ENCODE measurements at regions not wholly inside any gene's neighbourhood (a gene's known extent, or its start where the extent isn't known, plus 50 kb on each side); places are given as distances from the start of the nearest gene placed in this dataset.

DNA sequence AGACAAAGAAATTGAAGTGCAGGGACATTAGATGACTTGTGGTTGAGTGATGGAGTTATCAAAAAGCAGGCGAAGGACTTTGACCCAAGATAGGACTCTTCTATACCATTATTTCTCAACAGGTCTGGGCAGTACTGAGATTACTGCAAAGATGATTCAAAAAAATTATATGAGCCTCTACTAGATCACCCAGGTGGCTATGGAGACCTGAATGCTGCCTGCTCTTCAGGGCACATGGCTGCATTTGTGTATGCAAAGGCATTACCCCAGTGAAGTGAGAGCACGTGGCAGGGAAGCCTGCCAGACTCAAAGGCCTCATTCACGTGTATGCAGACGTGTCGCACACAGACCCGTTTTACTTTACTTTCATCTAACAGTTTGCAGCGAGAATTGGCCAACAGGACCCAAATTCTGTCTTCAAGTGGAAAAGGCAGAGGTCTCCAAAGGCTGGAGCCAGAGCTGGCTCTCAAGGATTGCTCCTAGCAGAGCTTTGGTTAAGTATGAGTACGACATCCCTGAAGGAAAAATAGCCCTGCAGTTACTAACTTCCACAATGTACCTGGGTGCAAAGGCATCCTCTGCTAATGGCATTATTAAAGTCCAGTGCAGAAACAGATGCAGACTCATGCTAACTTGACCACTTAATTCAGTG, 113.8 kb upstream of the ARMC2 start:
- no peak for DNase-seq (ENCODE audit: low read depth)

DNA sequence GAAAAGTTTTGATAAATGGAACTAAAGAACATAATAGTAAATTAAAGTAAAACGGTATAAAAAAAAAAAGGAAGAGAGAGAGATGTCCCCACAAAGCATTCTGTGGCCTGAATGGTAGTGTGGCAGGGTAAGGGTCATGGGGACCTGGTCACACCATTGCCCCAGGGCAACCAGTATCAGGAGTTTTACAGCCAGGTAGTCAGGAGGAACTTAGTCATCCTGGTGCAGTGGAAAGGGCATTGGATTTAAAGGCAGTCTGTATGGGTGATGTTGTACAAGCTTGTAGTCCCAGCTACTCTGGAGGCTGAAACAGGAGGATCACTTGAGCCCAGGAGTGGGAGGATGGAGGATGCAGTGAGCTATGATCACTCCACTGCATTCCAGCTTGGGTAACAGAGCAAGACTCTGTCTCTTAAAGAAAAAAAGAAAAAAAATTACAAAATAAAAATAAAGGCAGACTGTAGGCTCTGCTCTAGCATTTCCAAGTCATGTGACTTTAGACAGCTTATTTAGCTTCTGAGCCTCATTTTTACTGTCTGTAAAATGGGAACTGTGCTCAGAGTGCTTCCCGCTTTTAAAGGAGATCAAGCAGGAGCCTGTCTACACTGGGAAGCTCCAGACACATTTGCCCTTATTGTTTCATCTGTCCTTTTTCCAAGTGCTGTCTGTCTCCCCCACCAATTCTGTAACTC, 112.8 kb upstream of the ARMC2 start:
- DNase-seq (ENCODE audit: low read depth), result no peak

DNA sequence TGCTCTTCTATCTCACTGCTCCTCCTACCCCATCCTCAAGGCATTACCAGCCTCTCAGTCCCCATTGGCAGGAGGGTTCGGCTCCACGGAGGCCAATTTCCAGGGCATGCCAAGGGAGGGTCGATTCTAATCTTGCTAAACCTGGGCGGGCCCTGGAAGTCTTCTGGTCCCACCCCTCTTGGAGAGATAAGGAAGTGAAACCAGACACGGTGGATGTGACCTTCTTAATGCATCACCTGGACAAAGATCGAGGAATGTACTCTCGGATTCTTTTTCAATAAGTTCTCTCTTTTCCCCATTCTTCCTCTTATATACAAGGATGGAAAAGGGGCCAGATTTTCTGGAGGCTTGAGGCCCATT, 112.2 kb upstream of the ARMC2 start:
- DNase-seq (ENCODE audit: low read depth), result no peak

DNA sequence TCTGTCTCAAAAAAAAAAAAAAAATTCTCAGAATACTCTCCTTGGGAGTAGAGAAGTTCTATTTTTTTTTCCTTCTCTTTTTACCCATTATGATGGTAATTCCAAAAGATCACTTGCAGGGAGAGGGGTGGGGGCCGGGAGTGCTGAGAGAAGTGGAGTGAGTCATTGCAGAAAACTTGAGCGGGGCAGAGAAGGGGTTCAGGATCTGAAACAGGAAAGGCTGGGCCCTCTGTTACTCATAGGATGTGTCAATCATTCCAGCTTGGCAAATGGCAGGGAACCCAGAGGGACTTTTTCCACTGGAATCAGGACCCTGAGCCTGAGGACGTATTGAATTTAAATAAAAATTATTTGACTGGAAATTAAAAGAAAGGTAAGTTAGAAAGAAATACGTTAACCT, 111.4 kb upstream of the ARMC2 start:
- no peak for DNase-seq (ENCODE audit: low read depth)

DNA sequence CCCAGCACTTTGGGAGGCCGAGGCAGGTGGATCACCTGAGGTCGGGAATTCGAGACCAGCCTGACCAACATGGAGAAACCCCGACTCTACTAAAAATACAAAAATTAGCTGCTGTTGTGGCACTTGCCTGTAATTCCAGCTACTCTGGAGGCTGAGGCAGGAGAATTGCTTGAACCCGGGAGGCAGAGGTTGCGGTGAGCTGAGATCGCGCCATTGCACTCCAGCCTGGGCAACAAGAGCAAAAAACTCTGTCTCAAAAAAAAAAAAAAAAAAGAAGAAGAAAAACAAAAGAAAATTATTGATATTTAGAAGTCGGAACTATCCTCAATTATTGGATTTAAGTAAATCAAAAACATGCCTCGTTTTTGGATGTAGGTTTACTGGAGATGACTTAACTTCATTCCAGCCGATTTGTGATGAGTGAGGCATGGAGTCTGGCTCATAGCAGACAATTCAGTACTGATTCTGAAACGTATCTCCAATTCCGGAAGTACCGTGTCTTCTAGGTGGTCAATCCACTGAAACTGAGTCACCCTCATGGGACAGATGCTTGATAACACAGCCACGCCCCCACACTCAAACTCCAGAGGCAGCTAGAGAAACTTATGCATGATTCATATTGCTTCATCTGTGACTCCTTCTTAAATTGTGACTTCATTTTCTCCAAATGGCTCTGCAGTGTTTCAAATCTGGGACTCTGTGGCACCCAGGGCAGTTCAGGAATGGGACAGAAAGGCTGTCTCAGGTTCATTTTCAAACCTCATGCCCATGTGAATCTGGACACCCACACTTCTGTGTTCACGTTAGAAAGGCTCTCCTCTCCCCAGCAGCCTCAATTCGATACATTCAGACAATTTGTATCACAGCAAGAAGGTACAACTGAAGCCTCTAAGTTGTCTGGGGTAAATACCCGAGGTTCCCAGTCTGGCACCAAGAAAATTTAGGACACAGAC, 110.4 kb upstream of the ARMC2 start:
- no peak for DNase-seq (ENCODE audit: low read depth)

DNA sequence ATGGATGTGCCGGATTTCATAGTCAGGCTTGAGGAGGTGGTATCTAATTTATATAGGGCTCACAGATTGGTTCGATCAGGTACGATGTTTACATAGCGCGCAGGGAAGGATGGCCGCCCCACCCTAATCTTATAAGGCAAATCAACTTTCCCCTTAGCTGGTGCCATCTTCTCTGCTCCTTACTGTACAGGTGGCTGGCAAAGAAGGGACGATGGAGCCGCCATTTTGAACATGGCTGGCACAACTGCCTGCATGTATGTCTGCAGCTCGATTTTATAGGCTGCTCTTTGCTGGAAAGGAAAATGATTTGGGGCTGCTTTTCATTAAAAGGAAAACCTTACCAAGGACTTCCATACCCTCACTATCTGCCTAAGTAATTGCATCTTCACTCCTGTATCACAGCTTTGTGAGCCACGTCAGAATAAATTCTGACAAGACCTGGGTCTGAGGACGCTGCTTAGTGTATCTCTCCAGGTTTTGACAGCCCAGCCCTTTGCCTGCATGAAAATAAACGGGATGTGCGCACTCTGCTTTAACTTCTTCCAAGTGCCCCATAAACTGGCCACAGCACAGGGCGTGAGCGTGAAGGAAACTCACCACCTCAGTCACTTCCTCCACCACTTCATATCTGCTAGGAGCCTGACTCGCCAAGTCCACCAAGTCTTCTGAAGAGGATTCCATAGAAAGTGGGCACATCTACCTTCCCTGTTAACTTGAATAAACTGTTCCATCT, 109.4 kb upstream of the ARMC2 start:
- no peak for DNase-seq (ENCODE audit: low read depth)

DNA sequence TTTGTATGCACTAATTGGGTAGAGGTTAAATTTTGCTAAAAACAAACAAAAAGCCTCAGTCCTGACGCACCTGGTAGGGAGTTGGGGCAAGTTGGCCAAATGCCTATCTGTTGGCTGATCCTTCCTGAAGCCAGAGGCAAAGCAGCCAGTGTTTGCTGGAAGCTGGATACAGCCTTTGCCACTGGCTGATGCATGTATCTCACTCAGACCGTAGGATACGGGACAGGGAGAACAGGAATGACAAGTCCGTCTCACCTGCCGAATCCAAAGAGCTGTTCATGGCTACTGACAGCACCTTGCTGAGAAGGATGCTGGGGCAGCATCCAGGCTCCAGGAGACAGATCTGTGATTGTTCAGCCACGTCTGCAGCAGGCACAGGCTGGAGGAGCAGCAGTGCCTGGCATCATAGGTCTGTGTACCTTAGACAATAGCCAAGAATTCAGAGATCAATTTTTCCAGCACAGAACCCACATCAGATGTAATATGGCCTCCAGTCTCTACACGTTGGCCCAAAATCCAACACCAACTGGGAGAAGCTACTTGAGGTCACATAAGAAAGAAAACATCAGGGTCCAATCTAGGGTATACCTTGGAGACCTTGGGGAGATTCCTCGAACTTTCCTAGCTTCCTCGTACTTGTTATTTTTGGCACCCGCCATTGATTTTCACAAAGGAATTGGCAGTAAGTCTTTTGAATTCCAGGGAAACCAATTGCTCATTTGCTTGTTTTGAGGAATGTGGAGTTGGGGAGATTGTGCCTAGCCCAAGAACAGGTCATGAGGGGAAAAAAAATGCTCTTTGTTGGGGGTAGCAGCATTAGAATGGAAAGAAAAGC, 108.5 kb upstream of the ARMC2 start:
- DNase-seq (ENCODE audit: low read depth), result no peak

DNA sequence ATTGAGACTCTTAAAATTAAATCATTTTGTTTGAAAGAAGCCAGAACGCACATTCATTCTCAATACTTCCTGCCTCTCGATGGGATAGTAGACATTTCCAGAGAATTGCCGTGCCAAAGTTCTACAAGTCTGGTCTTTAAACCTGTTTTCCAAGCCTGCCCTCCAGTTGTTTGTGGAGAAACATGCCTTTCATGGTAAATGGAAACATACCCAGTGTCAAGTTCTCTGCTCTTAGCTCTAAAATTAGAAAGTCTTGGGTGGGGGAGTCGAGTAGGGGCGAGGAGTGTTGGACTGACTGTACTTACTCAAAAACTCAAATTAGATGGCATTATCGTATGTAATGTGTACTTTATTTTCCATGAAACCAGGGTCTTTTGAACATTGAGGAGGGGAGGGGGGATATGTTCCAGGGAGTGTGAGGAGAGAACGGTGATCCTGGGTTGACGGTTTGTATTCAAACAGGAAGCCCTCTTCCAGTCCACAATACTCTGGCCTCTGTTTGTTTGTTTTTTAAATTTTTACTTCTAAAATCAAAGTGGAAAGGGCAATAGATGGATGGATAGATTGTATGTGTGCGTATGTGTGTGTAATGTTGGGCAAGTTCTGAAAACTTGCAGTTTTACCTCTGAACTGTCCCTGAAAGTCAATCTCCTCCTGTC, 106.8 kb upstream of the ARMC2 start:
- no peak for DNase-seq (ENCODE audit: low read depth)

DNA sequence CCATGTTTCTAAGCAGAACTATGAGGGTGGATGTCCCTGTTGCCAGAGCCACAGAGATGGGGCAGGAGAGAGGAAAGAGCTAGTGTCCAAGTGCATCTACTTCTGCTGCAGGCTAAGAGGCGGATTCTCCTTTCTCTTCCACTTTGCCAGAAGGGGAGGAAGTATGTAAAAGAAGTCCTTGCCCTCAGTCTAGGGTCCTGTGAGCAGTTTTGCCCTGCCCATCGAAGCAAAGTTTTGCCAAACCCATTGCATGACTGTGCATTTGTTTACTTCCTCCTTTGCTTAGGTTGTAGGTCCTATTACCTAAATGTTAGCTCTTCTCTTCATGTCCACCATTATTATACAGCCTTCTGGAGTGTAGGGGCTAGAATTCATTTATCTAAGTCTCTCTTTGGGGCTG, 106.2 kb upstream of the ARMC2 start:
- no peak for DNase-seq (ENCODE audit: low read depth)

DNA sequence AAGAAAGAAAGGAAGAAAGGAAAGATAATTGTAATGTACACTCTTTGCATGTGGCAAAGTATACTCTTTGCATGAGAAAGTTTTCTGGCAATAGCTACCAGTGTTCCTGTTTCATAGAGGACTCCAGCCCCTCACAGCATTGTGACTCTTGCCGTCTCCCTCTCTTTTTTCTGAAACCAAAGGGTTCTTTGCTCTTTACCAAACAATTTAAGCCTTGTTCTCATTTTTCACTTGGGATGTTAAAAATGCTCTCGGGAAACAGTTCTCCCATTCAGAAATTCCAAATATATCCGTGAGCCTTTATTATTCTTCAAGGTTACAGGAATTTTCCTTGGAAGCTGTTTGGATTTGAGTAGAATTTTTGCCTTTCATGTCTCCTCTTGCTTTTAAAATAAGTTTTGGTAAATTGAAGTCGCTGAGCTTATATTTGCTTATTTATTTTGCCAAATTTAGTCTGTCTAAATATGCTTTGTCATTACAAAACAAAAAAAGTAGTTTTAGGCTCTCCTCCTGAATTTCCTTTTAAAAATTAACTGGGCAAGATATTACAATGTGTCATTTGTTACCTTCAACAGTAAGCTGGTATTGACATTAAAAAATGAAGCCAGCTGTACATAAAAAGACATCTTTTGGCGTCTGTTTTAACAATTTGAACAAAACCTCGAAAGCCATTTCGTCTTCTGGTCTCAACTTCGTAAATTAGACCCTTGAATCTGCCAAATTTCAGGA, 103.8 kb upstream of the ARMC2 start:
- no peak for DNase-seq (ENCODE audit: low read depth)

DNA sequence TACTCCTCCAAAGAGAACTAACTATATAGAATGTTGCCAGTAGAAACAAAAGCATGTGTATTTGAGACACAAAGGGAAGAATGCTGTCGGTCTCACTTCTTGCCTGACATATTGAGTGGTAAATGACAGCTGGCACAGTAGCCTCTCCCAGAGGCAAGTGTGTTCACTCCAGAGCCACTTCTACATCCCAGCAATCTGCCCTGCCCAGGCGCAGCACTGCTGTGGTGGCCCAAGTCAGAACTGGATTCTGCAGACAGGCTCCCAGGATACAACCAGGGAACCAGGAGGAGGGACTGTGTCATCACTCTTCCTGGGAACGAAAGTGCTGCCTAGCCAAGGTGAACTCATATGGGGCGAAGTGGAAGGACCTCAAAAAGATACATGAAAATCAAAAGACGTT, 103.2 kb upstream of the ARMC2 start:
- DNase-seq (ENCODE audit: low read depth), result no peak

DNA sequence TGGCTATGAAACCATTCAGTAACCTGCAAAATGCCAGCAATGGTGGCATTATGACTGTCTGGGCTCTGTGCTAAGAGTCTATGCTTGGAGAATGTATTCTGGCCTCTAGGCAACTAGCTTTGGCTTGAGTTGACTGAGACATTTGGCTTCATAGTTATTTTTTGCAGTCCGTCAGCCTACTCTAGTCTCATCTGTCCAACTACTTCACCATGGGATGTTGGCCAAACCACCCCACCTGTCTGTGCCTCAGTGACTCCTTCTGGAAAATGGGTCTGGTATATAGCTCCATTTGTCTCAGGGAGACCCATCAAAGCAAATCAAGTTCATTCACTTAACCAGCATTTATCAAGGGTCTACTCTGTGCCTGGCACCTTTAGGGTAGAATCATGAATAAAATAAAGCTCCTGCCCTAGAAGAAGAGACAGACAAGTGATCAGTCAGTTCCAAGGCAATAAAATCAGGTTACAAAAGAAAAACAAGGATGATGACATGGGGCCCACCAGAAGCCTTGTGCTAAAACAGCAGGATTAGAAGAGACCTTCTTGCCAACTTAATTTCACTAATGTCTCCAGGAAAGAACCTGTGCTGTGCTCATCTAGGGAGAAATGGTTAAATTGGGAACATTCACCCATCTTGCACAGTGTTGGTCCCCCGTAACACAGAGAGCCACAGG, 102.4 kb upstream of the ARMC2 start:
- no peak for DNase-seq (ENCODE audit: low read depth)

DNA sequence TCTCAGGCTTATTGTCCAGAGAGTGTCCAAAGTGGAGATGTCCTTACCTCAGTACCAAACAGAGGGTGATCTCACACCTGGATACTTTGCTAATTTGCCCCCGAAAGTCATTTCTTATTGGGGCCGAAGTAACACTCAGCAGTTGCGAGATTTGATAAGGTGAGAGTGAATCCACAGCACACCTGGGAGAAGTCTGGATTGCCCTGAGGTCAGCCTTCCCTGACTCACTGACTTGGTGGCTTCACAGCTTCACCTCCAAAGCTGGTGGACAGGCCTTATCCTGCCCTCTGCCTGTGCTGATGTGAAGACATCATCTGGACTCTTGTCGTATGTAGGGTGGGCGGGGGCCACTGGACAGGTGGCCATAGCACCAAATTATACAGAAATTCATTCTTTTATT, 101.9 kb upstream of the ARMC2 start:
- DNase-seq (ENCODE audit: low read depth), result no peak

DNA sequence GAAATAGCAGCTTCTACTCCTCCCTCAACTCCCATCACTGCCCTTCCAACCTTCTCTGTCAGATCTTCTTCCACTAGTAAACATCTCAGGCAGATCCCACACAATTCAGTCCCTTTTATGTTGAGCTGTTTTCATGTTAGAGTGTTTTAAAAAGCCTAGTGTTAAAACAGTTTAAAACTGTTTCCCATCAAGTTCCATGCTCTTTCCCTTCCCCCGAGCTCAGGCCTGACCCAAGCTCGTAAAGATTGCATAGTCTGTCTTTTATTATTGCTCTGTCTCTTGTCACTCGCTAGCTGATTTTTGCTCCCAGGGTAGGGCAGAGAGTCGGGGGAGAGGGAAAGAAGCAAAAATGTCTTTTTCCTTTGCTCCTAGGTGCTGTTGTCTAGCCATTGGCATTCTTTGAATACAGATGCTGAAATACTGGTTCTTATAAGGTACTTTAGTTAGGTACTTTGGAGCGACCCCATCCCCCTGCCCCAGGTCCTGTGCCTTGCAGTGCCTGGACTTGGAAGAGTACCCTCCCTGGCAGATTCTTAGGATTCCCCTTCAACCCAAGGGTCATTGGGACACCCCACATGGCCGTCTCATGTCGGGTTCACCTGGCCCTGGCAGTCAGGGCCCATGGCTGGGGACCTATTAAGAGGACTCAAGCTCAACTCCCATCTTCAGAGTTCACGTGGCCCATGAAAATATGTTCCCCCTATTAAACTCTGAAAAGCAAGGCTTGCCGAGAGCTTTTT, 101.2 kb upstream of the ARMC2 start:
- DNase-seq (ENCODE audit: low read depth), result no peak

DNA sequence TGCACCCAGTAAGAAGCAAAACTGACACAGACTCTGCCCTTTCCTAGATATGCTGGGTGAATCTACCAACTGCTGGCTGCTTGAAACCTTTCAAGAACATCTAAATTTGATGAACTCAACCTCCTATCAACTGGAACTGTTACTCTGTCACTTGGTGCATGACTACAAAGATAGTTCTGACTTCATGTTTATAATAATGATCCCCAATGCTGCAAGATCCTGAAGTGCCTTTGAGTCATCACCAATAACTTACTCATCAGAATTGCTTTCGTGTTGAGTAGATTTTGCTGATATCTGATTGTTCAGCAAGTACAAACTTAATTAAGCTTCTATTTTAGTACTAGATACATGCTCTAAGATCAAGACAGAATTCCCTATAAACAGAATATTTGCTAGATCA, 100.2 kb upstream of the ARMC2 start:
- no peak for DNase-seq (ENCODE audit: low read depth)

DNA sequence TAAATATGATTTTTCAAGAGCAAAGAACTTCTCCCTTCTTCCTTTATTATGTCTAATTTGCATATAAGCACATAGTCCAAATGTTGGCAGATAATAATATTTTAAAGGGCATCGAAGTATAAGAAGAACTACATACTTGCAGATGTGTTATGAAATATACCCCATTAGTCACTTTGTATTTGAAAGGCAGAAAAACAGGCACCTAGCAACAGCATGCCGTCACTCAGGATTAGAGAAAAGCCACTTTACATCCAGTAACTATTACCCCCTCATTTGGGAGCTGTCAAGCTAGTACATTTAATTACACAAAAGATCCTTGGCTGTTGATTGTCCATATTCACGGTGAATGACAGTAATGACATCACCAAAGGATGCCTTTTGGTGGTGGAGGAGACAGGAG, 99.3 kb upstream of the ARMC2 start:
- DNase-seq (ENCODE audit: low read depth), result no peak

DNA sequence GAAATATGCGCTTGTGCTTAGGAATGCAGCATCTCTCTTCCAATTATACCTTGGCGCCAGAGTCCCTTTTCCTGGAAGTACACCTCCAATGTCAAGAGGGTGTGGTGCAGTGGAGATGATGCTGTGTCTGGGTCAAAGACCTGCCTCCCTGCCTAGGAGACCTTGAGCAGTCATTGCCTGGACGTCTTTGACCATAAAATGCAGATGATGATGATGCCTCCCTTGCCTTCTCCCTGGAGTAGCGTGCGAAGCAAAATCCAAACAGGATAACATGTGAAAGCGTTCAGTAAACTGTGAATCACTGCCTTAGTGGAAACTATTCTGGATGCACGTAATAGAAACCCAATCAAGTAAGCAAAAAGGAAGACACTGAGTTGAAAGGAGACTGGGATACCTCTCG, 97.4 kb upstream of the ARMC2 start:
- no peak for DNase-seq (ENCODE audit: low read depth)

DNA sequence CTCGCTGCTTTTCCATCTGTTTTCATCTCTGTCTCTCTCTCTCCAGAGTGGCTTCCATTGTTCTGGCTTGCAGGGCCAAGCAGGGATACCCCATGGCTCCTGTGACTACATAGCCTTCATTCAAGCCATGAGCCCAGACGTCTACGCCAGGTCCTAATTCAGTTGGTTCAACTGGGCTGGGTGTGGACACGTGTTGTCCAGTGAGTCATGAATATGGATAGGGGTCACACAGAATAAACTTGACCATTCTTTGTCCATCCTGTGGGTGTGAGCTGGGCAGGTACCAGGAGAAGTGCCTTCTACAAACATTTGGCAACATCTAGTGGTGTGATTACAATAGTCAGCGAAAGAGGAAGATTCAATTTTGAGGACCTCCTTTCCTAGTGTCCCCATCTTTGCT, 96.9 kb upstream of the ARMC2 start:
- no peak for DNase-seq (ENCODE audit: low read depth)
